UCSD-AML1 (cell line): ENCODE measurements at regions not wholly inside any gene's neighbourhood (a gene's known extent, or its start where the extent isn't known, plus 50 kb on each side); places are given as distances from the start of the nearest gene placed in this dataset.

Source experiments
- DNase-seq: peaks from one replicate; lab custom pipeline; 2025; ENCODE audit not compliant: unreplicated experiment; lab: John Stamatoyannopoulos, UW

GRCh38 chr17:69761767-69762321, 313.2 kb upstream of the KCNJ16 start:
- DNase-seq: no peak

GRCh38 chr17:69762359-69762758, 312.7 kb upstream of the KCNJ16 start:
- DNase-seq: no peak

- no peak for DNase-seq
Observed at GRCh38 chr17:69762766-69763165, 312.3 kb upstream of the KCNJ16 start.

GRCh38 chr17:69763503-69763902, 311.5 kb upstream of the KCNJ16 start:
- no peak for DNase-seq

GRCh38 chr17:69764146-69764545, 310.9 kb upstream of the KCNJ16 start:
- no peak for DNase-seq

GRCh38 chr17:69769050-69769449, 306.0 kb upstream of the KCNJ16 start:
- DNase-seq: no peak

GRCh38 chr17:69773081-69773480, 301.9 kb upstream of the KCNJ16 start:
- DNase-seq: no peak

GRCh38 chr17:69779378-69780214, 295.4 kb upstream of the KCNJ16 start:
- no peak for DNase-seq

- DNase-seq: no peak
Observed at GRCh38 chr17:69783865-69784264, 291.2 kb upstream of the KCNJ16 start.

GRCh38 chr17:69788957-69789356, 286.1 kb upstream of the KCNJ16 start:
- no peak for DNase-seq

GRCh38 chr17:69796078-69796477, 278.9 kb upstream of the KCNJ16 start:
- DNase-seq: no peak

GRCh38 chr17:69800870-69801269, 274.2 kb upstream of the KCNJ16 start:
- DNase-seq: no peak

GRCh38 chr17:69801368-69801767, 273.7 kb upstream of the KCNJ16 start:
- no peak for DNase-seq

- DNase-seq: no peak
Observed at GRCh38 chr17:69802045-69802740, 272.8 kb upstream of the KCNJ16 start.

GRCh38 chr17:69809331-69809730, 265.7 kb upstream of the KCNJ16 start:
- DNase-seq: no peak

- DNase-seq: no peak
Observed at GRCh38 chr17:69810326-69810965, 264.6 kb upstream of the KCNJ16 start.

- DNase-seq: no peak
Observed at GRCh38 chr17:69812240-69812837, 262.7 kb upstream of the KCNJ16 start.

GRCh38 chr17:69814031-69814430, 261.0 kb upstream of the KCNJ16 start:
- no peak for DNase-seq

- no peak for DNase-seq
Observed at GRCh38 chr17:69815406-69815805, 259.6 kb upstream of the KCNJ16 start.

- no peak for DNase-seq
Observed at GRCh38 chr17:69818467-69818866, 256.6 kb upstream of the KCNJ16 start.
